ENCODE measurements at regions not wholly inside any gene's neighbourhood (a gene's known extent, or its start where the extent isn't known, plus 50 kb on each side); places are given as distances from the start of the nearest gene placed in this dataset.

GRCh38 chr18:30510882-30511281 lies 531.7 kb downstream of the DSC3 start:
- Histone ChIP-seq H3K23me2 (ENCODE audit: low read depth, low read length) (no peaks in the 10 kb centered on the region), H4K20me1 (replicated peaks in 1 of 2; ENCODE audit: control insufficient read depth in 1 of 2, insufficient read depth in 2 of 2, low read length in 2 of 2) (no peaks in the 10 kb centered on the region), H3K79me1 (ENCODE audit: low read depth, low read length) (no peaks in the 10 kb centered on the region), H2BK20ac (ENCODE audit: low read length) (no peak overlapping the region), H2BK15ac (ENCODE audit: low read length) (no peak overlapping the region), H3K9me3 (ENCODE audit: insufficient read depth in 2 of 2, low read depth in 1 of 2, low read length in 1 of 2) (no peaks in the 10 kb centered on the region), H3K36me3 (ENCODE audit: control insufficient read depth in 2 of 4, insufficient read depth in 4 of 4, low read length in 3 of 4) (no peaks in the 10 kb centered on the region), H3K23ac (ENCODE audit: insufficient read length) (no peak overlapping the region), H4K8ac (ENCODE audit: extremely low read depth, insufficient read depth, low read length) (no peak overlapping the region), H3K14ac (ENCODE audit: insufficient read length) (no peak overlapping the region), H3K4ac (replicated peaks; ENCODE audit: insufficient read length, low read depth, low read length) (no peak overlapping the region), H4K91ac (replicated peaks; ENCODE audit: insufficient read length, low read length) (no peak overlapping the region), H2BK120ac (replicated peaks; ENCODE audit: low read depth, low read length) (no peak overlapping the region), H3K18ac (ENCODE audit: extremely low read depth, low read length) (no peak overlapping the region), H3K4me1 (replicated peaks in 1 of 4; ENCODE audit: control insufficient read depth in 3 of 4, insufficient read depth in 4 of 4, low read length in 3 of 4) (no peaks in the 10 kb centered on the region), H2AK5ac (ENCODE audit: low read depth, low read length) (no peak overlapping the region), H3K56ac (replicated peaks; ENCODE audit: insufficient read length, low read depth, low read length) (no peak overlapping the region), H3K4me2 (ENCODE audit: insufficient read depth in 1 of 2, low read depth in 2 of 2, low read length in 2 of 2) (no peak overlapping the region), H2BK5ac (ENCODE audit: low read depth, low read length) (no peak overlapping the region), H2AFZ (ENCODE audit: low read length) (no peak overlapping the region), H3K27me3 (replicated peaks in 1 of 4; ENCODE audit: control insufficient read depth in 3 of 4, extremely low read depth in 1 of 4, insufficient read depth in 3 of 4, low read length in 3 of 4) (no peaks in the 10 kb centered on the region), H3K27ac (ENCODE audit: low read depth, low read length) (no peak overlapping the region), H4K5ac (ENCODE audit: insufficient read length, low read depth, low read length) (no peak overlapping the region), H3K79me2 (ENCODE audit: control insufficient read depth in 1 of 2, insufficient read depth in 2 of 2, low read length in 2 of 2) (no peaks in the 10 kb centered on the region), H3K9ac (replicated peaks in 1 of 4; ENCODE audit: extremely low read depth in 1 of 4, low read depth in 3 of 4, low read length in 3 of 4) (no peak overlapping the region), H2BK12ac (ENCODE audit: low read depth, low read length) (no peak overlapping the region), H3K4me3 (ENCODE audit: extremely low read depth in 1 of 4, insufficient read depth in 2 of 4, low read depth in 3 of 4, low read length in 4 of 4) (no peak overlapping the region)
- WGBS, 2 experiments (ENCODE audit: extremely low coverage in 1 of 2, insufficient coverage in 1 of 2, insufficient read length in 1 of 2, insufficient replicate concordance in 2 of 2, low coverage in 1 of 2, low lambda C conversion rate in 2 of 2, missing lambda C conversion rate in 1 of 2): 92% methylated on average over 2 of the region's 2 CpGs; no CpG with 5 or more reads in 1 of the 2 experiments
- CTCF ChIA-PET (ENCODE audit: partially characterized antibody): no interaction called here
- no peak for FAIRE-seq
- POLR2A ChIA-PET (ENCODE audit: partially characterized antibody): no interaction called here
- no peak for DNase-seq (ENCODE audit: low read depth in 1 of 2, low spot score in 2 of 2)
- TF ChIP-seq CHD7 (IDR thresholded peaks at IDR 0.05; ENCODE audit: insufficient replicate concordance, low read length): no peak
